Mesothelial cell of epicardium (in vitro differentiated cells): ENCODE measurements at regions not wholly inside any gene's neighbourhood (a gene's known extent, or its start where the extent isn't known, plus 50 kb on each side); places are given as distances from the start of the nearest gene placed in this dataset.

Experiments used
- DNase-seq, 2 experiments: peaks; one replicate each; pipeline ENCODE4 v3.0.0; 2021; ENCODE audit warnings: low spot score in 2 of 2; ENCODE audit not compliant: unreplicated experiment in 2 of 2
- H3K27ac Mint-ChIP-seq: 2 replicates; pipeline ENCODE4 v1.8.0; 2021; ENCODE audit warnings: mixed read lengths
- H3K27me3 Mint-ChIP-seq: 2 replicates; pipeline ENCODE4 v1.8.0; 2021; ENCODE audit warnings: low read depth, mixed read lengths
- H3K36me3 Mint-ChIP-seq: 2 replicates; pipeline ENCODE4 v1.8.0; 2021; ENCODE audit warnings: mixed read lengths
- H3K4me1 Mint-ChIP-seq: 2 replicates; pipeline ENCODE4 v1.8.0; 2021; ENCODE audit warnings: mixed read lengths
- H3K4me3 Mint-ChIP-seq: 2 replicates; pipeline ENCODE4 v1.8.0; 2021; ENCODE audit warnings: mild to moderate bottlenecking, moderate library complexity, mixed read lengths
- H3K9me3 Mint-ChIP-seq: 2 replicates; pipeline ENCODE4 v1.8.0; 2021; ENCODE audit warnings: mixed read lengths
- CTCF ChIP-seq: fragments of 200-600 bp; sonication (generic); IDR thresholded peaks from one replicate; pipeline ENCODE4 v1.5.0; 2021; ENCODE audit warnings: antibody characterized with exemption; ENCODE audit not compliant: unreplicated experiment

- TF ChIP-seq CTCF, result no peak
- DNase-seq, result no peak
- Mint-ChIP-seq H3K36me3 (no peaks in the 10 kb centered on the region), H3K9me3 (peaks cover 13% of the 10 kb centered on the region), H3K27me3 (peaks cover 59% of the 10 kb centered on the region), H3K4me3 (no peak overlapping the region), H3K27ac (no peak overlapping the region), H3K4me1 (no peaks in the 10 kb centered on the region)
Observed at GRCh38 chr21:36626791-36627190, 72.1 kb upstream of the SIM2 start.

DNA sequence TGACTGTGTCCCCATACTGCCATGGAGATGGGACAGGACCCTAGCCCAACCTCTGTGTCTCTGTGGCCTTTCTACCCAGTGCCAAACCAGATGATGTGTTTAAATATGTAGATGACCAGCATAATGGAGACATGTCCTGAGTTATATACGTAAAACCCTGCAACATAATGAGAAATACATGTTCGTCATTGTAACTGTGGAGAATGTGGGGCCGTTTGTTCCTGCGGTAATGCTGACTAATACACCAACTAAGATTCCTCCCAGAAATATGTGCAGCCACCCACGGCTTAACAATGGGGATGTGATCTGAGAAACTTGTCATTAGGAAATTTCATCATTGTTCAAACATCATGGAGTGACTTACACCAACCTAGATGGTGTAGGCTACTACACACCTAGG, 71.7 kb upstream of the SIM2 start:
- Mint-ChIP-seq H3K4me3 (no peak overlapping the region), H3K9me3 (peaks cover 13% of the 10 kb centered on the region), H3K36me3 (no peaks in the 10 kb centered on the region), H3K4me1 (no peaks in the 10 kb centered on the region), H3K27ac (no peak overlapping the region), H3K27me3 (peaks cover 63% of the 10 kb centered on the region)
- no peak for TF ChIP-seq CTCF
- DNase-seq, result no peak

DNA sequence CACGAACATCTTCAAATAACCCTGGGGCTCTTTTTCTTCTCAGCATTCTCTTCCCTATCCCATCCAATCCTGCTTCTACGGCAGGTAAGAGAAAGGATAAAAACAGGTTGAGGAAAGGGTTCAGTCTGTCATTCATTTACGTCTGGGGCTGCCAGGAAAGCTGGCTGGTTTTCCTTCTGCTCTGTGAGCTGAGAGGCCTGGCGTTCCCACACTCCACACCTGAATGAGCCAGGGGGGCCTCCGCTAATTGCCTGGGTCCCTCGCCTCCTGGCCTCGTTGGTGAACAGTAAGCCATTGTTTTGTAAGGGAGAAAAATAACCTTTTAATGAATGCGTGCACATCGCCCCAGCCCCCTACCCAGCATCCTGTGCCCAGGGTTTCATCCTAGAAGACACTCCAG, 70.8 kb upstream of the SIM2 start:
- H3K27ac Mint-ChIP-seq, result no peak overlapping the region
- H3K4me3 Mint-ChIP-seq, result no peak overlapping the region
- DNase-seq, result no peak
- no peaks in the 10 kb centered on the region for H3K36me3 Mint-ChIP-seq
- peaks cover 70% of the 10 kb centered on the region for H3K27me3 Mint-ChIP-seq
- peaks cover 10% of the 10 kb centered on the region for H3K9me3 Mint-ChIP-seq
- no peak for TF ChIP-seq CTCF
- H3K4me1 Mint-ChIP-seq, result no peaks in the 10 kb centered on the region

DNA sequence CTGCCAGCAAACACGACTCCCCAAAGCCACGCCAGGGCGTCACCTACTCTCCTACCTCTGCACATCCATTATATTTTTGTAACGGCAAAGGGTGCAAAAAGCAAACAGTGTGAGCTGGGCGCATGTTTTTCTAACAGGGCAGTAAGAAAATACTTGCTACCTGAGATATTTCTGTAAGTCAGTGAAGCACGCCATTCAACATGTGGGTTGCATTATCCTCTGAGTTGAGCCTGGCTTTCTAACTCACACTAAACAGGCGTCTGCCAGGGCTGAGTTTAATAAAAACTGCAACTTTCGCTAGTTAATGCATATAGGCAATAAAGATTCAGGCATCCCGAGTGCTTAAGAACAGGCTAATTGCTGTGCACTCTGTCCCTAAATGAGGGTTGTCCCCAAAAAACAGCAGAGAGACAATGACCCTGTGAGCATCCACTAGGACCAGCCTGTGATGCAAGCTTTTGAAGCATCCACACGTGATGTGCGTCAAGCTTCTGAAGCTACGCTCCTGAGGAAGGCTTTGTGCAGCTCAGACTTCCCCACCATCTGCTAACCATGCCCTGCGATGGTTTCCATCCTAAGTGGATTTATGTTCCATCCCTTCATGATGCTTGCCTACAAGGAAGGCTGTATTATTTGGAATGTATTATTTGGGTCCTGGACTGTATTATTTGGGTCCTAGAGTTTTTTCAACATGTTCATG, 70.0 kb upstream of the SIM2 start:
- Mint-ChIP-seq H3K4me3 (no peak overlapping the region), H3K27ac (no peak overlapping the region)
- DNase-seq, result no peak

GRCh38 chr21:36630485-36631206, 68.3 kb upstream of the SIM2 start:
- Mint-ChIP-seq H3K36me3 (no peaks in the 10 kb centered on the region), H3K4me3 (no peak overlapping the region), H3K4me1 (no peaks in the 10 kb centered on the region), H3K27me3 (peaks cover 80% of the 10 kb centered on the region), H3K9me3 (peaks cover 3% of the 10 kb centered on the region), H3K27ac (no peak overlapping the region)
- DNase-seq, result peak; percentile 36 to 70
- TF ChIP-seq CTCF, result peak; percentile 83

More for the DNA sequence above, 70.0 kb upstream of the SIM2 start:
- Mint-ChIP-seq H3K36me3 (no peaks in the 10 kb centered on the region), H3K9me3 (peaks cover 5% of the 10 kb centered on the region), H3K27me3 (peaks cover 75% of the 10 kb centered on the region), H3K4me1 (no peaks in the 10 kb centered on the region)
- TF ChIP-seq CTCF, result no peak
